Left lung (tissue), 4 donors: ENCODE measurements at regions not wholly inside any gene's neighbourhood (a gene's known extent, or its start where the extent isn't known, plus 50 kb on each side); places are given as distances from the start of the nearest gene placed in this dataset.
A peak's percentile ranks its signal among the peaks of the same experiment; 100 is the strongest.

ENCODE experiments used
- ATAC-seq: fragments of 200-7000 bp; cut with Tn5 transposase; one replicate; pipeline ENCODE4 v1.9.1; 2020; ENCODE audit warnings: moderate library complexity
- DNase-seq, 4 donors: peaks; one replicate each; pipeline ENCODE4 v3.0.0-alpha.2; 2013 to 2020
- H3K27ac ChIP-seq, 2 donors: fragments of 200-600 bp; sonication (generic) in 1 of 2; one replicate each; pipeline versions ENCODE4 v1.5.0 to v1.8.0; 2020 to 2021
- H3K27me3 ChIP-seq, 2 donors: fragments of 200-600 bp; sonication (generic) in 1 of 2; one replicate each; pipeline versions ENCODE4 v1.5.0 to v1.8.0; 2020 to 2021
- H3K36me3 ChIP-seq, 2 donors: fragments of 200-600 bp; sonication (generic) in 1 of 2; one replicate each; pipeline versions ENCODE4 v1.5.0 to v1.8.0; 2020 to 2021
- H3K4me1 ChIP-seq, 2 donors: fragments of 200-600 bp; one replicate each; pipeline ENCODE4 v1.8.0; 2021
- H3K4me3 ChIP-seq, 2 donors: fragments of 200-600 bp; sonication (generic) in 1 of 2; one replicate each; pipeline versions ENCODE4 v1.5.0 to v1.8.0; 2020 to 2021; ENCODE audit warnings: mild to moderate bottlenecking in 1 of 2
- H3K9me3 ChIP-seq, 2 donors: fragments of 200-600 bp; sonication (generic) in 1 of 2; one replicate each; pipeline versions ENCODE4 v1.5.0 to v1.8.0; 2020 to 2021
- CTCF ChIP-seq, 2 donors: fragments of 200-600 bp; sonication (generic) in 1 of 2; IDR thresholded peaks; one replicate each; pipeline versions ENCODE4 v1.5.0 to v1.8.0; 2021; ENCODE audit warnings: antibody characterized with exemption in 2 of 2
- intact Hi-C, 2 donors: fragments of 100-400 bp; cut with DNase I; formaldehyde crosslinking; loops; one replicate each; pipeline versions ENCODE4 v1.11.2 to v1.14.2; 2022
- donor health status: DM: no; HTN: yes; CAD: no.
- donor health status: DM: no; HTN: no; CAD: no.

- intact Hi-C loops, result no loop called here
- H3K9me3 ChIP-seq, result no peaks in the 10 kb centered on the region
- H3K27ac ChIP-seq, result no peak overlapping the region
- no peak for ATAC-seq
- no peak overlapping the region for H3K4me3 ChIP-seq
- no peaks in the 10 kb centered on the region for H3K27me3 ChIP-seq
- TF ChIP-seq CTCF (IDR thresholded peaks at IDR 0.05), result no peak
- no peak for DNase-seq
- H3K36me3 ChIP-seq, result no peaks in the 10 kb centered on the region
- no peaks in the 10 kb centered on the region for H3K4me1 ChIP-seq
Measured at GRCh38 chr14:81632157-81632556, 98.5 kb upstream of the SEL1L start.

- Histone ChIP-seq H3K4me3 (no peak overlapping the region), H3K4me1 (no peaks in the 10 kb centered on the region), H3K27me3 (no peaks in the 10 kb centered on the region), H3K36me3 (no peaks in the 10 kb centered on the region), H3K9me3 (no peaks in the 10 kb centered on the region), H3K27ac (no peak overlapping the region)
- no peak for DNase-seq
- no peak for TF ChIP-seq CTCF (IDR thresholded peaks at IDR 0.05)
- intact Hi-C loops, result no loop called here
- no peak for ATAC-seq
Measured at GRCh38 chr14:81633496-81633895, 99.8 kb upstream of the SEL1L start.

- Histone ChIP-seq H3K4me3 (no peak overlapping the region), H3K27me3 (no peaks in the 10 kb centered on the region), H3K27ac (no peak overlapping the region), H3K9me3 (no peaks in the 10 kb centered on the region), H3K36me3 (no peaks in the 10 kb centered on the region), H3K4me1 (no peaks in the 10 kb centered on the region)
- ATAC-seq (no peak), DNase-seq (no peak)
- intact Hi-C loops, result no loop called here
- TF ChIP-seq CTCF (IDR thresholded peaks at IDR 0.05), result no peak
Measured at GRCh38 chr14:81637639-81638038, 104.0 kb upstream of the SEL1L start.

GRCh38 chr14:81638656-81639280 is 105.1 kb upstream of the SEL1L start:
- no peak overlapping the region for H3K4me3 ChIP-seq
- TF ChIP-seq CTCF (IDR thresholded peaks at IDR 0.05), result no peak
- H3K27ac ChIP-seq, result no peak overlapping the region
- no peaks in the 10 kb centered on the region for H3K9me3 ChIP-seq
- ATAC-seq, result no peak
- no peak for DNase-seq
- H3K27me3 ChIP-seq, result no peaks in the 10 kb centered on the region
- H3K4me1 ChIP-seq, result no peaks in the 10 kb centered on the region
- intact Hi-C loops, result no loop called here
- no peaks in the 10 kb centered on the region for H3K36me3 ChIP-seq

DNA sequence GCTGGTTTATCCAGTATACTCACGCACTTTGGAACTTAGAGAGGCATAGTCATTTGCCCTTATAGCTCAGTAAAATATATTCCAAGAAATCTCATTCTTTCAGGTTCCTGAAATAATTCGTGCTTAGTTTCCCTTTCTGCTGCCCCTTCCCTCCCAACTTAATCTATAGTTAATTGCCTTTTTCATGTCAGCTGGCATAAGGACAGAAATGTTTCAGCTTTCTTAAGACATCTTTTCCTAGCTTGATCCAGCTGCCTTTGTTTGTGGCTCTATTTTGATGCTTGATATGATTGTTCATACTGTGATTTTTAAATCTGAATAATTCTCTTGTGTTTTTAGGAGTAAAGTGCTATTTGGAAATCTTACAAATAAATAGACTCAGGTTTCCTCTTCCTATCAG is 120.0 kb upstream of the SEL1L start:
- ATAC-seq (no peak), DNase-seq (peak in 1 of 4 donors; percentile 33)
- Histone ChIP-seq H3K27me3 (no peaks in the 10 kb centered on the region), H3K36me3 (no peaks in the 10 kb centered on the region), H3K4me1 (no peaks in the 10 kb centered on the region), H3K27ac (no peak overlapping the region), H3K4me3 (no peak overlapping the region), H3K9me3 (no peaks in the 10 kb centered on the region)
- TF ChIP-seq CTCF (IDR thresholded peaks at IDR 0.05), result no peak
- intact Hi-C loops, result no loop called here
